ENCODE measurements at regions not wholly inside any gene's neighbourhood (a gene's known extent, or its start where the extent isn't known, plus 50 kb on each side); places are given as distances from the start of the nearest gene placed in this dataset.

DNA sequence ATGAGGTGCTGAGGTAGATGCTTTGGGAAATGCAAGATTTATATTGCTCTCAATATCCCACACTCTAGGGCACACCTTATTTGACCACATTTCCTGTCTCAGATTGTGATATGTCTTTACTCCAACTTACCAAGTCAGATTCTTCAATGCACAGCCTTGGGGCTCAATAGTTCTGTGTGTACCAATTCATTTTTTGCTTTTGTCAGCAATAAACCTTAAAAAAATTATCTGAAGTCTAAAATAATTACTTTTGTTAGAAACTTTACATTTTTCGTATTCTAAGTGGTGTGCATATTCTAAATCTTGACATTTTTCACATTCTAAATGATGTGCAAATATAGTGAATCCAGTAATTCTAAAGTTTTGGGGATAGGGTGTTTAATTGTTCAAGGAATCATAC, 447.5 kb upstream of the COX7C start:
- Histone ChIP-seq H3K4me1 (ENCODE audit: control insufficient read depth, insufficient read depth, low read length) (no peaks in the 10 kb centered on the region), H3K27ac (ENCODE audit: low read length) (no peak overlapping the region), H3K9me3 (ENCODE audit: control insufficient read depth, insufficient read depth, low read depth, low read length) (no peaks in the 10 kb centered on the region), H3K27me3 (ENCODE audit: control insufficient read depth, insufficient read depth, low read length) (no peaks in the 10 kb centered on the region), H3K36me3 (ENCODE audit: control insufficient read depth, insufficient read depth, low read length) (no peaks in the 10 kb centered on the region), H3K4me3 (ENCODE audit: low read depth in 2 of 2, low read length in 2 of 2) (no peak overlapping the region)
- ChIA-PET CTCF (no interaction called here), POLR2A (no interaction called here)
- BruUV-seq (replicated peaks): no TSS peak
- TF ChIP-seq CTCF (IDR thresholded peaks at IDR 0.05) (no peak), POLR2AphosphoS5 (IDR thresholded peaks at IDR 0.05; ENCODE audit: low read depth, low read length) (no peak)
- TF ChIP-seq, protein P1, sequence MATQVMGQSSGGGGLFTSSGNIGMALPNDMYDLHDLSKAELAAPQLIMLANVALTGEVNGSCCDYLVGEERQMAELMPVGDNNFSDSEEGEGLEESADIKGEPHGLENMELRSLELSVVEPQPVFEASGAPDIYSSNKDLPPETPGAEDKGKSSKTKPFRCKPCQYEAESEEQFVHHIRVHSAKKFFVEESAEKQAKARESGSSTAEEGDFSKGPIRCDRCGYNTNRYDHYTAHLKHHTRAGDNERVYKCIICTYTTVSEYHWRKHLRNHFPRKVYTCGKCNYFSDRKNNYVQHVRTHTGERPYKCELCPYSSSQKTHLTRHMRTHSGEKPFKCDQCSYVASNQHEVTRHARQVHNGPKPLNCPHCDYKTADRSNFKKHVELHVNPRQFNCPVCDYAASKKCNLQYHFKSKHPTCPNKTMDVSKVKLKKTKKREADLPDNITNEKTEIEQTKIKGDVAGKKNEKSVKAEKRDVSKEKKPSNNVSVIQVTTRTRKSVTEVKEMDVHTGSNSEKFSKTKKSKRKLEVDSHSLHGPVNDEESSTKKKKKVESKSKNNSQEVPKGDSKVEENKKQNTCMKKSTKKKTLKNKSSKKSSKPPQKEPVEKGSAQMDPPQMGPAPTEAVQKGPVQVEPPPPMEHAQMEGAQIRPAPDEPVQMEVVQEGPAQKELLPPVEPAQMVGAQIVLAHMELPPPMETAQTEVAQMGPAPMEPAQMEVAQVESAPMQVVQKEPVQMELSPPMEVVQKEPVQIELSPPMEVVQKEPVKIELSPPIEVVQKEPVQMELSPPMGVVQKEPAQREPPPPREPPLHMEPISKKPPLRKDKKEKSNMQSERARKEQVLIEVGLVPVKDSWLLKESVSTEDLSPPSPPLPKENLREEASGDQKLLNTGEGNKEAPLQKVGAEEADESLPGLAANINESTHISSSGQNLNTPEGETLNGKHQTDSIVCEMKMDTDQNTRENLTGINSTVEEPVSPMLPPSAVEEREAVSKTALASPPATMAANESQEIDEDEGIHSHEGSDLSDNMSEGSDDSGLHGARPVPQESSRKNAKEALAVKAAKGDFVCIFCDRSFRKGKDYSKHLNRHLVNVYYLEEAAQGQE (IDR thresholded peaks at IDR 0.05; ENCODE audit: insufficient read depth in 1 of 2, low read depth in 2 of 2, low read length in 1 of 2): no peak
- intact Hi-C loops (cut with micrococcal nuclease; ENCODE audit: unreplicated experiment): no loop called here
- no peak for DNase-seq (ENCODE audit: low read depth, low spot score)
- no peak for ATAC-seq
- in situ Hi-C loops (cut with HindIII; ENCODE audit: low pct_unique_long_range_greater_than_20kb, low sequenced_read_pairs): no loop called here

- ATAC-seq (no peak), DNase-seq (ENCODE audit: low read depth, low spot score) (no peak)
- CTCF ChIA-PET: no interaction called here
- no TSS peak for BruUV-seq (replicated peaks)
- no peak for TF ChIP-seq POLR2AphosphoS5 (IDR thresholded peaks at IDR 0.05; ENCODE audit: low read depth, low read length)
- TF ChIP-seq SIN3A (IDR thresholded peaks at IDR 0.05; ENCODE audit: borderline replicate concordance, insufficient read depth, low read depth, low read length): no peak
- TF ChIP-seq, protein P1 (IDR thresholded peaks at IDR 0.05; ENCODE audit: insufficient read depth in 1 of 2, low read depth in 2 of 2, low read length in 1 of 2): no peak
- no peak for TF ChIP-seq TCF7L2 (IDR thresholded peaks at IDR 0.05; ENCODE audit: low read depth, low read length)
- no peak for TF ChIP-seq CTCF (IDR thresholded peaks at IDR 0.05)
- Histone ChIP-seq H3K4me3 (ENCODE audit: low read depth in 2 of 2, low read length in 2 of 2) (no peak overlapping the region), H3K27ac (ENCODE audit: low read length) (no peak overlapping the region), H3K9me3 (ENCODE audit: control insufficient read depth, insufficient read depth, low read depth, low read length) (no peaks in the 10 kb centered on the region), H3K36me3 (ENCODE audit: control insufficient read depth, insufficient read depth, low read length) (no peaks in the 10 kb centered on the region), H3K27me3 (ENCODE audit: control insufficient read depth, insufficient read depth, low read length) (no peaks in the 10 kb centered on the region), H3K4me1 (ENCODE audit: control insufficient read depth, insufficient read depth, low read length) (no peaks in the 10 kb centered on the region)
- POLR2A ChIA-PET: no interaction called here
- intact Hi-C loops (cut with micrococcal nuclease; ENCODE audit: unreplicated experiment): no loop called here
- in situ Hi-C loops (cut with HindIII; ENCODE audit: low pct_unique_long_range_greater_than_20kb, low sequenced_read_pairs): no loop called here
These were observed 442.5 kb upstream of the COX7C start for GRCh38 chr5:86175224-86175623.

Measured in Panc1 (cell line).